Omental fat pad (tissue), 3 donors: ENCODE measurements at regions not wholly inside any gene's neighbourhood (a gene's known extent, or its start where the extent isn't known, plus 50 kb on each side); places are given as distances from the start of the nearest gene placed in this dataset.

Source experiments
- ATAC-seq: fragments of 150-250 bp; one replicate; pipeline ENCODE4 v1.9.1; 2016; ENCODE audit warnings: mild to moderate bottlenecking, moderate library complexity; ENCODE audit not compliant: low FRiP score
- DNase-seq: peaks from one replicate; pipeline ENCODE4 v3.0.0-alpha.2; 2019; ENCODE audit warnings: low spot score
- TF ChIP-seq, protein P1 (sequence below), 3 donors: fragments of 450-650 bp; IDR thresholded peaks; one replicate each; pipeline ENCODE4 v1.5.1; 2016 to 2017; ENCODE audit warnings: antibody characterized with exemption in 3 of 3, mild to moderate bottlenecking in 3 of 3, moderate library complexity in 2 of 3

GRCh38 chrX:8873102-8873501 lies 71.9 kb upstream of the FAM9A start:
- DNase-seq (no peak), ATAC-seq (no peak)
- TF ChIP-seq, protein P1, sequence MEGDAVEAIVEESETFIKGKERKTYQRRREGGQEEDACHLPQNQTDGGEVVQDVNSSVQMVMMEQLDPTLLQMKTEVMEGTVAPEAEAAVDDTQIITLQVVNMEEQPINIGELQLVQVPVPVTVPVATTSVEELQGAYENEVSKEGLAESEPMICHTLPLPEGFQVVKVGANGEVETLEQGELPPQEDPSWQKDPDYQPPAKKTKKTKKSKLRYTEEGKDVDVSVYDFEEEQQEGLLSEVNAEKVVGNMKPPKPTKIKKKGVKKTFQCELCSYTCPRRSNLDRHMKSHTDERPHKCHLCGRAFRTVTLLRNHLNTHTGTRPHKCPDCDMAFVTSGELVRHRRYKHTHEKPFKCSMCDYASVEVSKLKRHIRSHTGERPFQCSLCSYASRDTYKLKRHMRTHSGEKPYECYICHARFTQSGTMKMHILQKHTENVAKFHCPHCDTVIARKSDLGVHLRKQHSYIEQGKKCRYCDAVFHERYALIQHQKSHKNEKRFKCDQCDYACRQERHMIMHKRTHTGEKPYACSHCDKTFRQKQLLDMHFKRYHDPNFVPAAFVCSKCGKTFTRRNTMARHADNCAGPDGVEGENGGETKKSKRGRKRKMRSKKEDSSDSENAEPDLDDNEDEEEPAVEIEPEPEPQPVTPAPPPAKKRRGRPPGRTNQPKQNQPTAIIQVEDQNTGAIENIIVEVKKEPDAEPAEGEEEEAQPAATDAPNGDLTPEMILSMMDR (IDR thresholded peaks at IDR 0.05) = no peak

- TF ChIP-seq, protein P1 (IDR thresholded peaks at IDR 0.05) = no peak
- DNase-seq (no peak), ATAC-seq (no peak)
Observed at GRCh38 chrX:8870411-8870810, 69.2 kb upstream of the FAM9A start.

GRCh38 chrX:8869812-8870211 lies 68.6 kb upstream of the FAM9A start:
- DNase-seq = no peak
- TF ChIP-seq, protein P1 (IDR thresholded peaks at IDR 0.05) = no peak
- ATAC-seq = no peak

DNA sequence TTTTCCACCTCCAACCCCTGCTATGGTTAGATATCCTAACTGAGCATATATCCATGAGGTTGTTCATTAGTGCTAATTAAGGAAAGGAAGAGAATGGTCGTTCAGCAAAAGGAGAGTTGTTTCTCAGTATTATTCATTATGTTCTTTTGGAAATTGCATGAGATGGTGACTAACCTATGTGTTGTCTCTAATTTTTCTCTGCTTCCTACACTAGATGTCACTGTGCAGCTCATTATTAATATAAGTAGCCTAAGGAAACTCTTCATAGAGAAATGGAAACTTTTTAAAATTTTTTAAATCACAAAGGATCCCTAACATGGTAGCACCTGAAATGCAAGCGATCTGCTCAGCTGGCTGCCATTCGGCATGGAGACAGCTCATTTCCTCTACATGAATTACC lies 67.7 kb upstream of the FAM9A start:
- DNase-seq = no peak
- ATAC-seq = no peak
- TF ChIP-seq, protein P1 (IDR thresholded peaks at IDR 0.05) = no peak

DNA sequence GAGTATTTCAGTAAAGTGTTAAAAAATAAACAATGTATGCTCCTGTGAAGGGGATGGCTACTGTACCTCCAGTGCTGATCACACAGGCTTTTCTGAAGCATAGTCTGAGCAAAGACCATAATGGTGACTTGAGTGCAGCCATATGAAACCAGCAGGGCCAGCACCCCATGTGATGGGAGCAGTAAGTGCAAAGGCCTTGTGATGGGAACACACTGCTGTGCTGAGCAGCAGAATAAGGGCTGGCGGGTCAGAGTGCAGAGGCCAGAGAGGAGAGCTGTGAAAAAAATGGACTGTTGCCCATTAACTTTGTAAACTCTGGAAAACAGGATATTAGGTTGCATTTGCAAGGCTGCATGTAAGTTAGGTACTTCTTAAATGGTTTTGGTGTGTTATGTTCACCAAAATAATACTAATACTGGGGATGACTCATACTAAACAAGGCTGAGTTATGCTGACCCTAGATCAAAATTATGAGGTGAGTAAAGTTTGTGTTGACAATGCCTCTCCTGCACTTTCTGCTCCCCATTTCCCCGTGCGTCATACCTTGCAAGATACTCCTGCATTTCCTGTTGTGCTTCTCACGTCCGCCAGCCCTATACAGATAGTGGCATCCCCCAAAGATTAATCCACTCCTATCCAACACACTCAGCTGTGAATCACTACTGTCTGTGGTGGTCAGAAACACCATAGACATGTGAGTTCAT lies 67.0 kb upstream of the FAM9A start:
- TF ChIP-seq, protein P1 (IDR thresholded peaks at IDR 0.05) = no peak
- DNase-seq (no peak), ATAC-seq (no peak)

DNA sequence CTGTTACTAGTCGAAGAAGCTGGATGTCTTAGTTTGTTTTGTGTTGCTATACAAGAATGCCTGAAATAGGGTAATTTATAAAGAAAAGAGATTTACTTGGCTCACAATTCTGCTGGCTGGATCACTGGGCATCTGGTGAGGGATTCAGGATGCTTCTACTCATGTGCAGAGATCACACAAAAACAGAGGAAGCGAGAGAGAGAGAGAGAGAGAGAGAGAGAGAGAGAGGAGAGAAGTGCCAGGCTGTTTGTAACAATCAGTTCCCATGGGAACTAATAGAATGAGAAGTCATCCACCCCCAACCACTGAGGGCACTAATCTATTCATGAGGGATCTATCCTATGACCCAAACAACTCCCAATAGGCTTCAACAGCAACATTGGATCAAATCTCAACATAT lies 66.2 kb upstream of the FAM9A start:
- DNase-seq (no peak), ATAC-seq (no peak)
- TF ChIP-seq, protein P1 (IDR thresholded peaks at IDR 0.05) = no peak

- ATAC-seq = no peak
- TF ChIP-seq, protein P1 (IDR thresholded peaks at IDR 0.05) = no peak
- DNase-seq = no peak
Observed at GRCh38 chrX:8864161-8864560, 63.0 kb upstream of the FAM9A start.
